GM21526 (cell line): ENCODE measurements at regions not wholly inside any gene's neighbourhood (a gene's known extent, or its start where the extent isn't known, plus 50 kb on each side); places are given as distances from the start of the nearest gene placed in this dataset.
"Not testable (repeated sequence)": the region's sequence is repeated elsewhere in the genome, so short reads cannot be mapped to it uniquely, and the experiment has no call there.

ENCODE experiments used
- ATAC-seq: cut with Tn5 transposase; IDR thresholded peaks from one replicate; pipeline ENCODE4 v1.9.1; 2021; ENCODE audit warnings: moderate library complexity; ENCODE audit not compliant: unreplicated experiment, low FRiP score

DNA sequence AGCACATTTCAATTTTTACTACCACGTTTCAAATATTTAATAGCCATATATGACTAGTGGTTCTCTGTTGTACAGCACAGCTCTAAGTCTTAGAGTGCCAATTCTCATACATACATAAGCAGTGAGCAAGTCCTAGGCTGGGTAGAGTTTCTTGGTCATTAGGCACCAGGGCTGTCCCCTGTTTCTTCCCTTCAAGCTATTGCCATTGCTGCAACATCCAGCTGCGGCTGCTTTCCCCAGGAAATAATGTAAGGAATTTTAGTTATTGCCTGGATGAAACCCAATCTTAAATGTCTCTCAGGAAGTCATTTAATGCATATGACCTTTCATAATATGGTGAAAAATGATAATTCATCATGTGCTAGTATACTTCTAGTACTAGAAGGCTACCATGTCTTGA, 74.1 kb upstream of the PPP3CA start:
- ATAC-seq, result no peak

GRCh38 chr4:101420661-101421060, 73.3 kb upstream of the PPP3CA start:
- ATAC-seq, result no peak

- peak; percentile 81 for ATAC-seq
Measured at GRCh38 chr4:101419336-101420135, 72.2 kb upstream of the PPP3CA start.

DNA sequence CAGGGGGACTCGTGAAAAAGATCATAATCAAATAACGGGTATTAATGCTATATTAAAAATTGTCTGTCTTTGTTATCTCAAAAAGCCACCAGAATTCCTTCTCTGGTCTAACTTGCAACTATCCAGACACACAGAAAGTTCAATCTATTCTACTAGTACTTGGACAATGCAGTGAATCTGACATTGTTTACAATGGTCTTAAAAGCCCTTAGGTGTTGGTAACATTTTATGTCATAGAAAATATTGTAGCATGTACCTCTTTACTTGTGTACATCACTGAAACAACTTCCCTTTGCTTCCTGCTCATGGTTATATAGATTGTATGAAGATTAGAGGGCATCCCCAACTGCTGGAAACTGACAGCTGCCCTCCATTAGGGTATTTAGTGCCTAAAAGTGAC, 71.1 kb upstream of the PPP3CA start:
- no peak for ATAC-seq

DNA sequence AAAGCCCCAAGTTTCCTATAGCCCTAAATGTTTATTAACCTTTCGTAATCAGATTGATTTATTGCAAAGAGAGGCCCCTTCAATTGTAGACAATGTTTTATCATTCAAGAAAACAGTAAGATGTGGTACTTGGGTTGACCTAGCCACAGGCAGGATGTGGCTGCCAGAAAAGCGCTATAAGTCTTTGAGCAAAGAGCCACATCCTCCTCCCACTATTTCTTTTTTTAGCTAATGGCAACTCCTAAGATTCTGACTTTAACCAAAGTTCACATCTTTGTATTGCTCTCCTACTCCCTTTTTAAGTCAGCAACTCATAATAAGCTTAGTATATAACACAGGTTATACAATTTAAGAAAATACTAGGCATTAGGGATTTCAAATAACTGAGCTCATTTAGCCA, 70.7 kb upstream of the PPP3CA start:
- ATAC-seq, result peak; percentile 74

GRCh38 chr4:101417046-101417445, 69.7 kb upstream of the PPP3CA start:
- ATAC-seq, result no peak

- no peak for ATAC-seq
Measured at GRCh38 chr4:101415962-101416361, 68.6 kb upstream of the PPP3CA start.

DNA sequence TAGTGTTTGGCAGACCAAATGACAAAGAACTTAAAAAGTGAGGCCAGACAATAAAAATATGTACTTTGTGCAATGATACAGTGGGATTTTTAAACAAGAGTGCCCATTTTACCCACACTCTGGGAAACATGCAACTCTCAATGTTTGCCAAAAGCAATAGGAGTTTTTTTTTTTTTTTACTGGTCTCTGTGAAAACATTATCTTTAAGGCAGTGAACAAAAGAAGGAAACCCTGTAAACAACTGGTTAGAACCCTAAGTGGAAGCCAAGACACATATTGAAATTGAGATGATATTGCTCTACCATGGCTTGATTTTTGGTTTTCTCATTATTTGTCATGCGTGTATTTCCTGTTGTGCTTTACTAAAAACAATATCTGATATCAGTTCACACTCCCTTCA, 67.2 kb upstream of the PPP3CA start:
- no peak for ATAC-seq

GRCh38 chr4:101411926-101412325, 64.6 kb upstream of the PPP3CA start:
- ATAC-seq, result no peak

DNA sequence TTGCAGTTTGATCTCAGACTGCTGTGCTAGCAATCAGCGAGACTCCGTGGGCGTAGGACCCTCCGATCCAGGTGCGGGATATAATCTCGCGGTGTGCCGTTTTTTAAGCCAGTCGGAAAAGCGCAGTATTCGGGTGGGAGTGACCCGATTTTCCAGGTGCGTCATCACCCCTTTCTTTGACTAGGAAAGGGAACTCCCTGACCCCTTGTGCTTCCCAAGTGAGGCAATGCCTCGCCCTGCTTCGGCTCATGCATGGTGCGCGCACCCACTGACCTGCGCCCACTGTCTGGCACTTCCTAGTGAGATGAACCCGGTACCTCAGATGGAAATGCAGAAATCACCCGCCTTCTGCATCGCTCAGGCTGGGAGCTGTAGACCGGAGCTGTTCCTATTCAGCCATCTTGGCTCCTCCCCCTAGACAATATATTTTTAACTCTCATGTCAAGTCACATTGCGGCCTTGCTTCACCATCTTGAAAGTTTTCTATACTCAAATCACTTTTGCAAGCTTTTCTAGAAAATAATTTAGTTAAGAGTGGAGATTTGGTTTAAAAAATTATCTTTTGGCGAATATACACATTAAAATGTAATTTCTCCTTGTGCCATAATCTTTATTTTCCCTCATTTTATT, 64.1 kb upstream of the PPP3CA start:
- not testable (repeated sequence) for ATAC-seq

DNA sequence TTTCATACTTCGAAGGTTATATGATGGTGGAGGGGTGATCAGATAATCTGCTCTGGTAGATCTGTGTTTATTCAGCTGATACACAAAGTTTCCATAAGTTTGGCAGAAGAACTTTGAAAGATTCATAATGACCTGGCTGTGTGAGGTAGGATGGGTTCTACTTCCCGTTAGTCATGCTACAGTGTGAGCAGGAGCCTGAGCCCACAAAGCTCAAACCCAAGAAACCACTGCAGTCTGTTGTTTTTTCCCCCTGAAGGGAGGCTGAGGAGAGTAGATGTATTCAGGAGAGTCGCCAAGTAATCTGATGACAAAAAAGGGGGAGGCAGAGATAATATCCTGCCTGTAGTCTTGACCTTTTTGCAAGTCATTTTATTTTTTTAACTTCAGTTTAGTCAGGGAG, 52.8 kb upstream of the PPP3CA start:
- ATAC-seq, result no peak

GRCh38 chr4:101398807-101399206, 51.5 kb upstream of the PPP3CA start:
- no peak for ATAC-seq
